ENCODE measurements at regions not wholly inside any gene's neighbourhood (a gene's known extent, or its start where the extent isn't known, plus 50 kb on each side); places are given as distances from the start of the nearest gene placed in this dataset.
"Not testable (repeated sequence)": the region's sequence is repeated elsewhere in the genome, so short reads cannot be mapped to it uniquely, and the experiment has no call there.

- no peak for DNase-seq (ENCODE audit: low read depth in 3 of 3)
Measured at GRCh38 chr12:127830065-127830460, 436.9 kb upstream of the TMEM132C start.

- no peak for DNase-seq (ENCODE audit: low read depth in 3 of 3)
Measured at GRCh38 chr12:127830730-127831129, 436.2 kb upstream of the TMEM132C start.

GRCh38 chr12:127832172-127832571, 434.8 kb upstream of the TMEM132C start:
- DNase-seq (ENCODE audit: low read depth in 3 of 3), result no peak

DNA sequence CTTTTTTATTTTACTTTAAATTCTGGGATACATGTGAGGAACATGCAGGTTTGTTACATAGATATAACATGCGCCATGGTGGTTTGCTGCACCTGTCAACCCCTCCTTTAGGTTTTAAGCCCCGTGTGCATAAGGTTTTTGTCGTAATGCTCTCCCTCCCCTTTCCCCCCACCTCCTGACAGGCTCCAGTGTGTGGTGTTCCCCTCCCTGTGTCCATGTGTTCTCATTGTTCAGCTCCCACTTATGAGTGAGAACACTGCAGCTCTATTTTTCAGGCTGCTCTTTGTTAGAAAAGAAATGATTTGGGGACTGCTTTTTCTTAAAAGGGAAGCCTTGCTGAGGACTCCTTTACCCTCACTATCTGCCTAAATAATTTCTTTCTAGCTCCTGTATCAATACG, 430.2 kb upstream of the TMEM132C start:
- not testable (repeated sequence) for DNase-seq (ENCODE audit: low read depth in 3 of 3)

GRCh38 chr12:127857661-127858060, 409.3 kb upstream of the TMEM132C start:
- DNase-seq (ENCODE audit: low read depth in 3 of 3), result no peak

GRCh38 chr12:127860536-127860935, 406.4 kb upstream of the TMEM132C start:
- no peak for DNase-seq (ENCODE audit: low read depth in 3 of 3)

DNA sequence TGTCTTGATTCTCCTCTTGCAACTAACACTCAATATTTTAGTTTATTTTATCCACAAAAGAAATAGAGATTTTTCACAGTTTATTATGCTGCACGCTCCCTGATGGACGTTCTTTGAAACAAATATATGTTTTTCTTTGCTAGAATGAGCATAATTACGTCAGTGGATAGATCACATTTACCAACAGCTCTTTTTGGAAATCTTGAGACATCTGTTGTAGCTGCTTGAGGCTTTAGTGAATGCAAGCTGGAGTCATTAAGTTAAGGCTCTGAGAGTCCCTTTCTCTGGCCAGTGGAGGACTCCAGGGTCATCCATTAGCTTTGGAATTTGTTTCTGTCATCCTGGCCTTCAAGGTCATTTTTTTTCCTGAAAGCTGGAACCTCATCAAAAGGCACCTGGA, 405.6 kb upstream of the TMEM132C start:
- no peak for DNase-seq (ENCODE audit: low read depth in 3 of 3)

GRCh38 chr12:127873306-127873705, 393.7 kb upstream of the TMEM132C start:
- no peak for DNase-seq (ENCODE audit: low read depth in 3 of 3)

GRCh38 chr12:127881371-127882140, 385.4 kb upstream of the TMEM132C start:
- no peak for DNase-seq (ENCODE audit: low read depth in 3 of 3)

- no peak for DNase-seq (ENCODE audit: low read depth in 3 of 3)
Measured at GRCh38 chr12:127883013-127883412, 384.0 kb upstream of the TMEM132C start.

DNA sequence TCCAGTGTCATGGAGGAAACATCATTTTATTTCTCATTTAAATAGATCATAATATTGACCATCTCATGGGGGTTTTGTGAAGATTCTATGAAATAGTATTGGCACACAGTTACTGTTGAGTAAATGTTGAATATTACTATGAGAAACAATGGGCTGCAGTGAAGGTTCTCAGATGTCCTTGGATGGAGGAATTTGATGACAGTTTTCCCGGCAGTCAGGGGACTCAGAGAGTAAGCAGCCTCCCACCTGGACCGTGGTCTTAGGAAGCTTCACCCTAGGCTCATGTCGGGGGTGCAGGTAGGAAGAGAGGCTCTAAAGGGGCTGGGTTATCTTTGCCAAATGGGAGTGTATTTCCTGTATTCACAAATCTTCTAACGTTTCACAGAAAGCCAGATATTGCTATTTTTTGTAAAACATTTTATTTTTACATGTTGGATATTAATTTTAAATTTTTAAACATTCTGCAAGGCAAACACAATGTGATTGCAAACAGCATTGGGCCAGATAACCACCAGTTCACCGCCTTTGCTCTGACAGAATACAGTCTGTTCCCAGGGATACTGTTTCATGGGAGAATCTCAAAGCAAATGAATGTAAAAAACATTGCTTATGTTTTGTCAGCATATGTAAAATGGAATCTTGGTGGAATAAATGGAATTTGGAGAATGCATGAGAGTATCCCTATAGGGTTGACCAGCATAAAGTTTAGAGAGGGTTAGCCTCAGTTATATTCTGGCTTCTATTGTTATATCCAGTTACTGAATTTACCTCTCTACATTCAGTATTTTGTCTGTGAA, 380.8 kb upstream of the TMEM132C start:
- no peak for DNase-seq (ENCODE audit: low read depth in 3 of 3)

- no peak for DNase-seq (ENCODE audit: low read depth in 3 of 3)
Measured at GRCh38 chr12:127886827-127887226, 380.1 kb upstream of the TMEM132C start.

- no peak for DNase-seq (ENCODE audit: low read depth in 3 of 3)
Measured at GRCh38 chr12:127888943-127889719, 377.8 kb upstream of the TMEM132C start.

DNA sequence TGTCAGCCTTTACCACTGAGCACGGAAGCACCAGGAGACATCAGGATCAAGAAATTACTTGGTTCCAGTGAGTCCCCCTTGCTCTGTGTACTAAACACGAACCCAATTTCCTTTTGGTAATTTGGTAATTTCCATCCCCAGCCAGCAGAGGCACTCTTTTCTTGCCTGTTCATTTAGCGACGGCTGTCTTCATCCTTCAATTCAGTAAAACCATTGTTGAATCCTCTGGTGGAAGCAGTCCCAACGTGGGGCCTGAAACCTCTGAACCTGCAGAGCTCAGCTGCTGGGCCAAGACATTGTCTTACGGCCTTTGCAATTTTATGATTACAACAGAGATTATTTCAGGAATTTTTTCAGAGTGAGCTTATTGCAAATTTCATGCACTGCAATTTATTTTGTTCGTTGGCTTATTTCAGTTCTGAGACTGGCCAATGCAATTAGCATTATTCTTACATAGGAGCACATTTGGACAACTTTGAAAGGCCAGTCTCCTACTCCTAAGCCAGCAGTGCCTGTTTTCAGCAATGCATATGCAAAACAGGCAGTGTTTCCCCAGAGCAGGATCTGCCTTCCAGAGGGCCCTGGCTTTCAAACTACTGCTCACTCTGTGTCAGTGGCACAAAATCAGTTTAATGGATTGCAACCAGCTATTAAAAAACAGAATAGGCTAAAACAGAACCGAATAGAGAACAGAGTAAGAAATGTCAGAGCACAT, 372.9 kb upstream of the TMEM132C start:
- DNase-seq (ENCODE audit: low read depth in 3 of 3), result no peak

GRCh38 chr12:127896661-127897060, 370.3 kb upstream of the TMEM132C start:
- DNase-seq (ENCODE audit: low read depth in 3 of 3), result no peak

- DNase-seq (ENCODE audit: low read depth in 3 of 3), result no peak
Measured at GRCh38 chr12:127898616-127899015, 368.4 kb upstream of the TMEM132C start.

- no peak for DNase-seq (ENCODE audit: low read depth in 3 of 3)
Measured at GRCh38 chr12:127899971-127900370, 367.0 kb upstream of the TMEM132C start.

- DNase-seq (ENCODE audit: low read depth in 3 of 3), result no peak
Measured at GRCh38 chr12:127900386-127900785, 366.6 kb upstream of the TMEM132C start.

DNA sequence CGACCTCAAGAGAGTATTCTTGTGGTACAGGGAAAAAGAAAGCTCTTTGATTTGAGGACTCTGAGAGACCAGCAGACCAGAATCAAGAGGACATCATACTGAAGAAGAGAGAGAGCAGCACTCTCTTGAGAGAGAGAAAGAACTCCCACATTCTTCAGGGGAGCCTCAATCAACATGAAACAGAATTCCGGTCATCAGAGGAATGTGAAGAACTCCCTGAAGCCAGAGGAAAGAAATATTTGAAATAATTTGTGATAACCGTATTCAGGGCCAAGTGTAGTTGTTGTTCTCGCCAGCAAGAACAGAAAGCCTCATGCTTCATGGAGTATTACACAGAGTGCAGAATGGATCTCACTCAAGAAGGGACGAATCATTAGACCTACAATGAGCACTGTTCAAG, 363.8 kb upstream of the TMEM132C start:
- DNase-seq (ENCODE audit: low read depth in 3 of 3), result no peak

DNA sequence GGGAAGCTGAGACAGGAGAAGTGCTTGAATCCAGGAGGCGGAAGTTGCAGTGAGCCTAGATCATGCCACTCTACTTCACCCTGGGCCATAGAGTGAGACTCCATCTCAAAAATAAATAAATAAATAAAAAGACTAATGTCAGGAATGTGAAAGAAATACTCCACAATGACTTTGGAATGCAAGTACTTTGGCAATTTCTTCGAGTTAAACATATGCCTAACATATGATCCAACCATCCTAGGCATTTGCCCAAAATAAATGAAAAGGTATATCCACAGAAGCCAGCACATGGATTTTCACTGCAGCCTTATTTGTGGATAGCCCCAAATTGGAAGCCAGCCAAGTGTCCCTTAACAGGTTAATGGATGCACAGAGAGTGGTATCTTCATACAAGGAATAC, 357.9 kb upstream of the TMEM132C start:
- DNase-seq (ENCODE audit: low read depth in 3 of 3), result no peak

GRCh38 chr12:127911291-127911690, 355.7 kb upstream of the TMEM132C start:
- no peak for DNase-seq (ENCODE audit: low read depth in 3 of 3)
